Activated CD8-positive, alpha-beta T cell treated with anti-CD3 and anti-CD28 coated beads, Interleukin-2, amount 10 ng/mL, durations not matched to agents 7 days and 5 days (primary cell): ENCODE measurements at regions not wholly inside any gene's neighbourhood (a gene's known extent, or its start where the extent isn't known, plus 50 kb on each side); places are given as distances from the start of the nearest gene placed in this dataset.

Experiments used
- ATAC-seq: fragments of 150-1000 bp; cut with Tn5 transposase; one replicate; pipeline ENCODE4 v1.10.0; 2021; ENCODE audit warnings: moderate library complexity
- CTCF ChIA-PET: fragments of 350-600 bp; sonication (Branson Sonifier 250); formaldehyde crosslinking; loops from one replicate; lab custom pipeline; 2021; ENCODE audit warnings: antibody characterized with exemption; lab: Charles Lee
- POLR2A ChIA-PET: fragments of 350-600 bp; sonication (Branson Sonifier 250); formaldehyde crosslinking; loops from one replicate; lab custom pipeline; 2021; ENCODE audit warnings: antibody characterized with exemption; lab: Charles Lee
- DNase-seq: peaks from one replicate; pipeline ENCODE4 v3.0.0-alpha.2; 2020
- H3K27ac Mint-ChIP-seq: one replicate; pipeline ENCODE4 v1.8.0; 2021; ENCODE audit warnings: mild to moderate bottlenecking, mixed read lengths
- H3K27me3 Mint-ChIP-seq: one replicate; pipeline ENCODE4 v1.8.0; 2021; ENCODE audit warnings: low read depth, mixed read lengths
- H3K36me3 Mint-ChIP-seq: one replicate; pipeline ENCODE4 v1.8.0; 2021; ENCODE audit warnings: low read depth, mixed read lengths
- H3K4me1 Mint-ChIP-seq: one replicate; pipeline ENCODE4 v1.8.0; 2021; ENCODE audit warnings: low read depth, mixed read lengths
- H3K4me3 Mint-ChIP-seq: one replicate; pipeline ENCODE4 v1.8.0; 2021; ENCODE audit warnings: mild to moderate bottlenecking, mixed read lengths
- H3K9me3 Mint-ChIP-seq: one replicate; pipeline ENCODE4 v1.8.0; 2022; ENCODE audit warnings: mixed read lengths; ENCODE audit not compliant: insufficient read depth

- no peak for DNase-seq
- ATAC-seq = no peak
- ChIA-PET CTCF (interaction anchor here (0.9 kb wide), 1 partner anchor 41 kb away, joined by 3 read pairs; no protein-coding TSS in a partner anchor), POLR2A (no interaction called here)
- no peaks in the 10 kb centered on the region for H3K27me3 Mint-ChIP-seq
- H3K4me3 Mint-ChIP-seq = no peak overlapping the region
- H3K4me1 Mint-ChIP-seq = no peaks in the 10 kb centered on the region
- no peak overlapping the region for H3K27ac Mint-ChIP-seq
- H3K9me3 Mint-ChIP-seq = no peaks in the 10 kb centered on the region
- H3K36me3 Mint-ChIP-seq = no peaks in the 10 kb centered on the region
These were observed 145.6 kb upstream of the KLHL29 start for GRCh38 chr2:23239374-23239773.

GRCh38 chr2:23241121-23241520 is 143.9 kb upstream of the KLHL29 start:
- Mint-ChIP-seq H3K27ac (no peak overlapping the region), H3K9me3 (no peaks in the 10 kb centered on the region), H3K4me3 (no peak overlapping the region), H3K4me1 (no peaks in the 10 kb centered on the region), H3K36me3 (no peaks in the 10 kb centered on the region), H3K27me3 (no peaks in the 10 kb centered on the region)
- ChIA-PET POLR2A (no interaction called here), CTCF (no interaction called here)
- no peak for ATAC-seq
- DNase-seq = no peak

- Mint-ChIP-seq H3K4me1 (no peaks in the 10 kb centered on the region), H3K27ac (no peak overlapping the region), H3K36me3 (no peaks in the 10 kb centered on the region), H3K9me3 (no peaks in the 10 kb centered on the region), H3K27me3 (no peaks in the 10 kb centered on the region), H3K4me3 (no peak overlapping the region)
- DNase-seq (no peak), ATAC-seq (no peak)
- ChIA-PET CTCF (no interaction called here), POLR2A (no interaction called here)
These were observed 143.3 kb upstream of the KLHL29 start for GRCh38 chr2:23241611-23242245.

GRCh38 chr2:23243073-23243659 is 141.8 kb upstream of the KLHL29 start:
- Mint-ChIP-seq H3K4me1 (no peaks in the 10 kb centered on the region), H3K36me3 (no peaks in the 10 kb centered on the region), H3K27ac (no peak overlapping the region), H3K9me3 (no peaks in the 10 kb centered on the region), H3K4me3 (no peak overlapping the region), H3K27me3 (no peaks in the 10 kb centered on the region)
- ChIA-PET CTCF (no interaction called here), POLR2A (no interaction called here)
- no peak for DNase-seq
- no peak for ATAC-seq

- ATAC-seq = no peak
- Mint-ChIP-seq H3K27me3 (no peaks in the 10 kb centered on the region), H3K4me3 (no peak overlapping the region), H3K4me1 (no peaks in the 10 kb centered on the region), H3K9me3 (no peaks in the 10 kb centered on the region), H3K27ac (no peak overlapping the region), H3K36me3 (no peaks in the 10 kb centered on the region)
- ChIA-PET POLR2A (no interaction called here), CTCF (no interaction called here)
- DNase-seq = no peak
These were observed 140.4 kb upstream of the KLHL29 start for GRCh38 chr2:23244617-23245016.

- ATAC-seq (no peak), DNase-seq (no peak)
- Mint-ChIP-seq H3K36me3 (no peaks in the 10 kb centered on the region), H3K27me3 (no peaks in the 10 kb centered on the region), H3K9me3 (no peaks in the 10 kb centered on the region), H3K27ac (no peak overlapping the region), H3K4me1 (no peaks in the 10 kb centered on the region), H3K4me3 (no peak overlapping the region)
- CTCF ChIA-PET = no interaction called here
- POLR2A ChIA-PET = interaction anchor here (0.6 kb wide), 1 partner anchor 9 kb away, joined by 3 read pairs; no protein-coding TSS in a partner anchor
These were observed 137.8 kb upstream of the KLHL29 start for GRCh38 chr2:23246992-23247683.

GRCh38 chr2:23248667-23249066 is 136.3 kb upstream of the KLHL29 start:
- no peak for ATAC-seq

GRCh38 chr2:23249348-23249747 is 135.6 kb upstream of the KLHL29 start:
- ATAC-seq (no peak), DNase-seq (no peak)
- Mint-ChIP-seq H3K4me1 (no peaks in the 10 kb centered on the region), H3K36me3 (no peaks in the 10 kb centered on the region), H3K4me3 (no peak overlapping the region), H3K27ac (no peak overlapping the region), H3K9me3 (no peaks in the 10 kb centered on the region), H3K27me3 (peaks cover 7% of the 10 kb centered on the region)
- ChIA-PET POLR2A (no interaction called here), CTCF (no interaction called here)

More at GRCh38 chr2:23248667-23249066, 136.3 kb upstream of the KLHL29 start:
- no peak for DNase-seq
- ChIA-PET POLR2A (no interaction called here), CTCF (no interaction called here)
- Mint-ChIP-seq H3K9me3 (no peaks in the 10 kb centered on the region), H3K27me3 (peaks cover 5% of the 10 kb centered on the region), H3K27ac (no peak overlapping the region), H3K4me3 (no peak overlapping the region), H3K4me1 (no peaks in the 10 kb centered on the region), H3K36me3 (no peaks in the 10 kb centered on the region)

- ATAC-seq (no peak), DNase-seq (no peak)
- no peaks in the 10 kb centered on the region for H3K9me3 Mint-ChIP-seq
- H3K4me1 Mint-ChIP-seq = no peaks in the 10 kb centered on the region
- no peak overlapping the region for H3K27ac Mint-ChIP-seq
- no peak overlapping the region for H3K4me3 Mint-ChIP-seq
- ChIA-PET CTCF (no interaction called here), POLR2A (no interaction called here)
- peaks cover 9% of the 10 kb centered on the region for H3K27me3 Mint-ChIP-seq
- no peaks in the 10 kb centered on the region for H3K36me3 Mint-ChIP-seq
These were observed 134.6 kb upstream of the KLHL29 start for GRCh38 chr2:23250371-23250770.

- ChIA-PET CTCF (no interaction called here), POLR2A (no interaction called here)
- H3K36me3 Mint-ChIP-seq = no peaks in the 10 kb centered on the region
- no peak overlapping the region for H3K4me3 Mint-ChIP-seq
- no peak for DNase-seq
- no peaks in the 10 kb centered on the region for H3K4me1 Mint-ChIP-seq
- no peak overlapping the region for H3K27ac Mint-ChIP-seq
- H3K27me3 Mint-ChIP-seq = peaks cover 12% of the 10 kb centered on the region
- no peaks in the 10 kb centered on the region for H3K9me3 Mint-ChIP-seq
- no peak for ATAC-seq
These were observed 128.3 kb upstream of the KLHL29 start for GRCh38 chr2:23256643-23257042.

GRCh38 chr2:23260621-23261020 is 124.4 kb upstream of the KLHL29 start:
- DNase-seq (no peak), ATAC-seq (no peak)
- no peaks in the 10 kb centered on the region for H3K9me3 Mint-ChIP-seq
- H3K27ac Mint-ChIP-seq = no peak overlapping the region
- H3K4me3 Mint-ChIP-seq = no peak overlapping the region
- H3K4me1 Mint-ChIP-seq = no peaks in the 10 kb centered on the region
- CTCF ChIA-PET = no interaction called here
- POLR2A ChIA-PET = no interaction called here
- no peaks in the 10 kb centered on the region for H3K36me3 Mint-ChIP-seq
- H3K27me3 Mint-ChIP-seq = peaks cover 16% of the 10 kb centered on the region

- Mint-ChIP-seq H3K27ac (no peak overlapping the region), H3K27me3 (peaks cover 20% of the 10 kb centered on the region), H3K4me3 (no peak overlapping the region), H3K4me1 (no peaks in the 10 kb centered on the region), H3K36me3 (no peaks in the 10 kb centered on the region), H3K9me3 (no peaks in the 10 kb centered on the region)
- ATAC-seq = no peak
- ChIA-PET POLR2A (no interaction called here), CTCF (no interaction called here)
- DNase-seq = no peak
These were observed 116.3 kb upstream of the KLHL29 start for GRCh38 chr2:23268467-23269263.
